H9 (cell line): ENCODE measurements at regions not wholly inside any gene's neighbourhood (a gene's known extent, or its start where the extent isn't known, plus 50 kb on each side); places are given as distances from the start of the nearest gene placed in this dataset.

Experiments used
- DNase-seq: peaks from one replicate; pipeline ENCODE4 v3.0.0-alpha.2; 2017
- H2AFZ ChIP-seq: one replicate; pipeline ENCODE4 v1.6.1; 2013; ENCODE audit warnings: mild to moderate bottlenecking, low read length, control low read depth, moderate library complexity
- H2AK5ac ChIP-seq: 2 replicates; pipeline ENCODE4 v1.6.1; 2013; ENCODE audit warnings: low read length, control low read depth, mixed read lengths; ENCODE audit not compliant: insufficient read length
- H2BK120ac ChIP-seq: one replicate; pipeline ENCODE4 v1.6.1; 2013; ENCODE audit warnings: low read depth, mild to moderate bottlenecking, low read length, control low read depth, inconsistent platforms; ENCODE audit not compliant: poor library complexity, severe bottlenecking
- H2BK12ac ChIP-seq: 2 replicates; pipeline ENCODE4 v1.6.1; 2013; ENCODE audit warnings: low read length, control low read depth, mixed read lengths, low read depth; ENCODE audit not compliant: insufficient read length
- H2BK15ac ChIP-seq: 2 replicates; pipeline ENCODE4 v1.6.1; 2013; ENCODE audit warnings: low read depth, low read length, control low read depth
- H2BK20ac ChIP-seq: one replicate; pipeline ENCODE4 v1.6.1; 2013; ENCODE audit warnings: low read depth, mild to moderate bottlenecking, low read length, control low read depth, inconsistent platforms; ENCODE audit not compliant: poor library complexity, severe bottlenecking
- H2BK5ac ChIP-seq: 2 replicates; pipeline ENCODE4 v1.6.1; 2013; ENCODE audit warnings: low read length, control low read depth, mixed read lengths; ENCODE audit not compliant: insufficient read length
- H3K14ac ChIP-seq: 2 replicates; pipeline ENCODE4 v1.6.1; 2013; ENCODE audit warnings: low read length, control low read depth; ENCODE audit not compliant: insufficient read depth
- H3K18ac ChIP-seq: 2 replicates; pipeline ENCODE4 v1.6.1; 2013; ENCODE audit warnings: low read depth, mild to moderate bottlenecking, mixed read lengths, low read length, control low read depth; ENCODE audit not compliant: insufficient read length
- H3K23ac ChIP-seq: 2 replicates; pipeline ENCODE4 v1.6.1; 2013; ENCODE audit warnings: low read length, control low read depth, mixed read lengths, low read depth; ENCODE audit not compliant: insufficient read length
- H3K23me2 ChIP-seq: 2 replicates; pipeline ENCODE4 v1.6.1; 2013; ENCODE audit warnings: low read depth, mild to moderate bottlenecking, mixed read lengths, low read length, control low read depth; ENCODE audit not compliant: insufficient read length, poor library complexity, severe bottlenecking
- H3K27ac ChIP-seq: 2 replicates; pipeline ENCODE4 v1.5.1; 2013; ENCODE audit warnings: low read length, control low read depth, mixed read lengths, low read depth; ENCODE audit not compliant: insufficient read length
- H3K27me3 ChIP-seq: 2 replicates; pipeline ENCODE4 v1.6.1; 2013; ENCODE audit warnings: low read length, control low read depth, inconsistent platforms; ENCODE audit not compliant: insufficient read depth
- H3K4ac ChIP-seq: 2 replicates; pipeline ENCODE4 v1.6.1; 2013; ENCODE audit warnings: low read depth, mild to moderate bottlenecking, control low read depth, inconsistent platforms, low read length, moderate library complexity
- H3K4me1 ChIP-seq: 2 replicates; pipeline ENCODE4 v1.6.1; 2013; ENCODE audit warnings: low read length, control low read depth, inconsistent platforms; ENCODE audit not compliant: insufficient read depth
- H3K4me2 ChIP-seq: 2 replicates; pipeline ENCODE4 v1.6.1; 2013; ENCODE audit warnings: low read length, control low read depth, mixed read lengths; ENCODE audit not compliant: insufficient read length, insufficient read depth
- H3K56ac ChIP-seq: 2 replicates; pipeline ENCODE4 v1.6.1; 2013; ENCODE audit warnings: low read depth, mild to moderate bottlenecking, mixed read lengths, low read length, control low read depth; ENCODE audit not compliant: insufficient read length
- H3K79me1 ChIP-seq: 2 replicates; pipeline ENCODE4 v1.6.1; 2013; ENCODE audit warnings: low read depth, mild to moderate bottlenecking, moderate library complexity, low read length, control low read depth, inconsistent platforms; ENCODE audit not compliant: insufficient read depth, poor library complexity, severe bottlenecking
- H3K79me2 ChIP-seq: 2 replicates; pipeline ENCODE4 v1.6.1; 2013; ENCODE audit warnings: low read length, control low read depth, inconsistent platforms; ENCODE audit not compliant: insufficient read depth
- H3K9ac ChIP-seq: 2 replicates; pipeline ENCODE4 v1.6.1; 2013; ENCODE audit warnings: low read length, control low read depth, mixed read lengths; ENCODE audit not compliant: insufficient read length; ENCODE audit errors: extremely low read depth
- H3K9me3 ChIP-seq: one replicate; pipeline ENCODE4 v1.6.1; 2013; ENCODE audit warnings: low read depth, low read length, inconsistent platforms; ENCODE audit not compliant: control insufficient read depth
- H3T11ph ChIP-seq: one replicate; pipeline ENCODE4 v1.6.1; 2013; ENCODE audit warnings: mild to moderate bottlenecking, low read length, control low read depth, inconsistent platforms
- H4K20me1 ChIP-seq: one replicate; pipeline ENCODE4 v1.6.1; 2013; ENCODE audit not compliant: control insufficient read depth, insufficient read length, insufficient read depth
- H4K5ac ChIP-seq: 2 replicates; pipeline ENCODE4 v1.6.1; 2013; ENCODE audit warnings: low read depth, mild to moderate bottlenecking, mixed read lengths, low read length, control low read depth; ENCODE audit not compliant: insufficient read length
- H4K8ac ChIP-seq: replicated peaks from 2 replicates; pipeline ENCODE4 v1.6.1; 2013; ENCODE audit warnings: low read length, control low read depth, mixed read lengths, low read depth; ENCODE audit not compliant: insufficient read length
- H4K91ac ChIP-seq: 2 replicates; pipeline ENCODE4 v1.6.1; 2013; ENCODE audit warnings: low read depth, mild to moderate bottlenecking, moderate library complexity, mixed read lengths, low read length, control low read depth; ENCODE audit not compliant: insufficient read length
- H3K27ac Mint-ChIP-seq, 3 experiments: 2 replicates in 2 of 3; 3 replicates in 1 of 3; pipeline ENCODE4 v1.8.0; 2020 to 2021; ENCODE audit warnings: mixed read lengths in 3 of 3, mild to moderate bottlenecking in 1 of 3, moderate library complexity in 1 of 3
- H3K27me3 Mint-ChIP-seq: 2 replicates; pipeline ENCODE4 v1.8.0; 2021; ENCODE audit warnings: low read depth, mild to moderate bottlenecking, moderate library complexity, mixed read lengths
- H3K36me3 Mint-ChIP-seq, 3 experiments: 2 replicates in 2 of 3; 3 replicates in 1 of 3; pipeline ENCODE4 v1.8.0; 2020 to 2021; ENCODE audit warnings: low read depth in 3 of 3, mixed read lengths in 3 of 3; ENCODE audit not compliant: insufficient read depth in 1 of 3
- H3K4me1 Mint-ChIP-seq, 2 experiments: 2 replicates each; pipeline ENCODE4 v1.8.0; 2020; ENCODE audit warnings: mixed read lengths in 2 of 2
- H3K4me3 Mint-ChIP-seq, 2 experiments: 2 replicates in 1 of 2; 3 replicates in 1 of 2; pipeline ENCODE4 v1.8.0; 2020 to 2021; ENCODE audit warnings: mild to moderate bottlenecking in 2 of 2, mixed read lengths in 2 of 2, moderate library complexity in 1 of 2
- H3K9me3 Mint-ChIP-seq, 2 experiments: 2 replicates in 1 of 2; 3 replicates in 1 of 2; pipeline ENCODE4 v1.8.0; 2020; ENCODE audit warnings: mild to moderate bottlenecking in 2 of 2, mixed read lengths in 2 of 2, moderate library complexity in 1 of 2
- WGBS: extraction: QIAGEN DNeasy Blood & Tissue Kit; methylation state at CpG from one replicate; pipeline ENCODE4 v1.1.7; 2013; ENCODE audit warnings: missing lambda C conversion rate, low lambda C conversion rate, mixed read lengths; ENCODE audit not compliant: insufficient read length; ENCODE audit errors: extremely low coverage; 5-methylcytosine and 5-hydroxymethylcytosine counted together
- TF ChIP-seq, protein P1 (sequence below): fragments of 200-600 bp; sonication (generic); conservative IDR thresholded peaks from 3 replicates; pipeline ENCODE4 v1.8.0; 2021; ENCODE audit warnings: antibody characterized with exemption, mild to moderate bottlenecking

DNA sequence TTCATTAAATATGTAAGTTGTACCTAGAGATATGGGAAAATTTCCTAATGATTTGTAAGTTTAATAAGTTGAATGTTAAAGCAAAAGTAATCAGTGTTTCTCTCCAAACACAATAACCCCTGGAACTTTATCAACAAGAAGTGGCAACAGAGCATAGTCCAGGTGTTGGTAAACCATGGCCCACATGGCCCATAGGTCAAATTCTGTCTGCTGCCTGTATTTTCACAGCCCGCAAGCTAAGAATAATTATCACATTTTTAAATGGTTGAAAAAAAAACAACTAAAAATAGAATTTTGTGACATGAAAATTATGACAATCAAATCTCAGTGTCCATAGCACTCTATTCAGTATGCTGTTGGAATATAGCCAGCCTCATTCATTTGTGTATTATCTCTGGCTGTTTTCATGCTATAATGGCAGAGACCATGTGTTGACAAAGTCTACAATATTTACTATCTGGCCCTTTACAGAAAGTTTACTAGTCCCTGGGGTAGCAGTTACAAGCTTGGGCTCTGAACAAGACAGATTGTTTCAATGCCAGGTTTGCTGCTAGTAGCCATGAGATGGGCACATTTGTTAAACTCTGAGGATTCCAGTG lies 395.8 kb downstream of the GASK1B start:
- H3K4me2 ChIP-seq: no peak overlapping the region
- H3K14ac ChIP-seq: no peak overlapping the region
- no peak overlapping the region for H2BK12ac ChIP-seq
- H2BK5ac ChIP-seq: no peak overlapping the region
- no peak overlapping the region for H3K27ac Mint-ChIP-seq
- no peak overlapping the region for H4K8ac ChIP-seq
- H2BK120ac ChIP-seq: no peak overlapping the region
- no peak overlapping the region for H3T11ph ChIP-seq
- TF ChIP-seq, protein P1, sequence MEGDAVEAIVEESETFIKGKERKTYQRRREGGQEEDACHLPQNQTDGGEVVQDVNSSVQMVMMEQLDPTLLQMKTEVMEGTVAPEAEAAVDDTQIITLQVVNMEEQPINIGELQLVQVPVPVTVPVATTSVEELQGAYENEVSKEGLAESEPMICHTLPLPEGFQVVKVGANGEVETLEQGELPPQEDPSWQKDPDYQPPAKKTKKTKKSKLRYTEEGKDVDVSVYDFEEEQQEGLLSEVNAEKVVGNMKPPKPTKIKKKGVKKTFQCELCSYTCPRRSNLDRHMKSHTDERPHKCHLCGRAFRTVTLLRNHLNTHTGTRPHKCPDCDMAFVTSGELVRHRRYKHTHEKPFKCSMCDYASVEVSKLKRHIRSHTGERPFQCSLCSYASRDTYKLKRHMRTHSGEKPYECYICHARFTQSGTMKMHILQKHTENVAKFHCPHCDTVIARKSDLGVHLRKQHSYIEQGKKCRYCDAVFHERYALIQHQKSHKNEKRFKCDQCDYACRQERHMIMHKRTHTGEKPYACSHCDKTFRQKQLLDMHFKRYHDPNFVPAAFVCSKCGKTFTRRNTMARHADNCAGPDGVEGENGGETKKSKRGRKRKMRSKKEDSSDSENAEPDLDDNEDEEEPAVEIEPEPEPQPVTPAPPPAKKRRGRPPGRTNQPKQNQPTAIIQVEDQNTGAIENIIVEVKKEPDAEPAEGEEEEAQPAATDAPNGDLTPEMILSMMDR: no peak
- no peak overlapping the region for H2BK20ac ChIP-seq
- no peak overlapping the region for H2BK15ac ChIP-seq
- no peaks in the 10 kb centered on the region for H3K9me3 Mint-ChIP-seq
- no peaks in the 10 kb centered on the region for H3K27me3 Mint-ChIP-seq
- H4K5ac ChIP-seq: no peak overlapping the region
- no CpG with 5 or more reads among the region's 1 CpG for WGBS
- no peaks in the 10 kb centered on the region for H3K79me2 ChIP-seq
- H3K4me1 ChIP-seq: no peaks in the 10 kb centered on the region
- no peaks in the 10 kb centered on the region for H3K23me2 ChIP-seq
- H3K79me1 ChIP-seq: no peaks in the 10 kb centered on the region
- H2AK5ac ChIP-seq: no peak overlapping the region
- H3K36me3 Mint-ChIP-seq: no peaks in the 10 kb centered on the region
- no peak overlapping the region for H3K9ac ChIP-seq
- H3K4me1 Mint-ChIP-seq: no peaks in the 10 kb centered on the region
- no peak overlapping the region for H3K27ac ChIP-seq
- no peak overlapping the region for H3K18ac ChIP-seq
- H3K9me3 ChIP-seq: no peaks in the 10 kb centered on the region
- no peaks in the 10 kb centered on the region for H4K20me1 ChIP-seq
- no peak overlapping the region for H2AFZ ChIP-seq
- H3K4ac ChIP-seq: no peak overlapping the region
- no peak overlapping the region for H3K23ac ChIP-seq
- DNase-seq: no peak
- H3K56ac ChIP-seq: no peak overlapping the region
- no peak overlapping the region for H4K91ac ChIP-seq
- no peaks in the 10 kb centered on the region for H3K27me3 ChIP-seq
- H3K4me3 Mint-ChIP-seq: no peak overlapping the region
